ENCODE measurements at regions not wholly inside any gene's neighbourhood (a gene's known extent, or its start where the extent isn't known, plus 50 kb on each side); places are given as distances from the start of the nearest gene placed in this dataset.

GRCh38 chr5:172573986-172574870 lies 66.8 kb upstream of the NEURL1B start:
- TF ChIP-seq POLR2A (IDR thresholded peaks at IDR 0.05) = no peak
- TF ChIP-seq, protein P1, sequence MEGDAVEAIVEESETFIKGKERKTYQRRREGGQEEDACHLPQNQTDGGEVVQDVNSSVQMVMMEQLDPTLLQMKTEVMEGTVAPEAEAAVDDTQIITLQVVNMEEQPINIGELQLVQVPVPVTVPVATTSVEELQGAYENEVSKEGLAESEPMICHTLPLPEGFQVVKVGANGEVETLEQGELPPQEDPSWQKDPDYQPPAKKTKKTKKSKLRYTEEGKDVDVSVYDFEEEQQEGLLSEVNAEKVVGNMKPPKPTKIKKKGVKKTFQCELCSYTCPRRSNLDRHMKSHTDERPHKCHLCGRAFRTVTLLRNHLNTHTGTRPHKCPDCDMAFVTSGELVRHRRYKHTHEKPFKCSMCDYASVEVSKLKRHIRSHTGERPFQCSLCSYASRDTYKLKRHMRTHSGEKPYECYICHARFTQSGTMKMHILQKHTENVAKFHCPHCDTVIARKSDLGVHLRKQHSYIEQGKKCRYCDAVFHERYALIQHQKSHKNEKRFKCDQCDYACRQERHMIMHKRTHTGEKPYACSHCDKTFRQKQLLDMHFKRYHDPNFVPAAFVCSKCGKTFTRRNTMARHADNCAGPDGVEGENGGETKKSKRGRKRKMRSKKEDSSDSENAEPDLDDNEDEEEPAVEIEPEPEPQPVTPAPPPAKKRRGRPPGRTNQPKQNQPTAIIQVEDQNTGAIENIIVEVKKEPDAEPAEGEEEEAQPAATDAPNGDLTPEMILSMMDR (IDR thresholded peaks at IDR 0.05) = no peak

Data from esophagus squamous epithelium (tissue), 4 donors.